PC-9 (cell line): ENCODE measurements at regions not wholly inside any gene's neighbourhood (a gene's known extent, or its start where the extent isn't known, plus 50 kb on each side); places are given as distances from the start of the nearest gene placed in this dataset.

ENCODE experiments used
- BruUV-seq: library from RNA; stranded (reverse); fragments of 400-500 nt; replicated peaks from 2 replicates; lab custom pipeline; 2021; lab: Mats Ljungman, UMichigan
- CTCF ChIA-PET: fragments of 300-600 bp; sonication (Branson Sonifier 250); formaldehyde crosslinking; loops from one replicate; lab custom pipeline; 2022; ENCODE audit warnings: antibody characterized with exemption; lab: Charles Lee
- POLR2A ChIA-PET: fragments of 300-600 bp; sonication (Branson Sonifier 250); formaldehyde crosslinking; loops from one replicate; lab custom pipeline; 2022; ENCODE audit warnings: antibody characterized with exemption; ENCODE audit not compliant: unreplicated experiment; lab: Charles Lee
- DNase-seq, 2 experiments: peaks; one replicate each; pipeline versions ENCODE4 v3.0.0 to v3.0.0-alpha.2; 2015 to 2022; ENCODE audit warnings: mixed read lengths in 1 of 2
- H2AFZ ChIP-seq: fragments of 200-600 bp; sonication (generic); 2 replicates; pipeline ENCODE4 v1.8.1; 2017; ENCODE audit warnings: antibody characterized with exemption
- H3F3A ChIP-seq: fragments of 200-600 bp; sonication (generic); 2 replicates; pipeline ENCODE4 v1.8.1; 2017; ENCODE audit warnings: antibody characterized with exemption, mild to moderate bottlenecking, low read depth; ENCODE audit not compliant: insufficient read depth
- H3K27ac ChIP-seq: fragments of 200-600 bp; sonication (generic); 2 replicates; pipeline ENCODE4 v1.6.1; 2016; ENCODE audit warnings: mixed run types
- H3K27me3 ChIP-seq: fragments of 200-600 bp; sonication (generic); 2 replicates; pipeline ENCODE4 v1.6.1; 2016; ENCODE audit warnings: low read depth, mixed run types; ENCODE audit not compliant: insufficient read depth
- H3K36me3 ChIP-seq: fragments of 200-600 bp; sonication (generic); 2 replicates; pipeline ENCODE4 v1.6.1; 2016; ENCODE audit warnings: low read depth, mixed run types
- H3K4me1 ChIP-seq: fragments of 200-600 bp; sonication (generic); replicated peaks from 2 replicates; pipeline ENCODE4 v1.6.1; 2016; ENCODE audit warnings: mixed run types; ENCODE audit not compliant: insufficient read depth
- H3K4me2 ChIP-seq: fragments of 200-600 bp; sonication (generic); 2 replicates; pipeline ENCODE4 v1.6.1; 2017; ENCODE audit warnings: mixed run types
- H3K4me3 ChIP-seq: fragments of 200-600 bp; sonication (generic); 2 replicates; pipeline ENCODE4 v1.6.1; 2016; ENCODE audit warnings: mixed run types
- H3K79me2 ChIP-seq: fragments of 200-600 bp; sonication (generic); 2 replicates; pipeline ENCODE4 v1.6.1; 2017; ENCODE audit warnings: low read depth, mixed run types
- H3K9me2 ChIP-seq: fragments of 200-600 bp; sonication (generic); 2 replicates; pipeline ENCODE4 v1.8.1; 2017; ENCODE audit warnings: mild to moderate bottlenecking; ENCODE audit not compliant: insufficient read depth
- H3K9me3 ChIP-seq: fragments of 200-600 bp; sonication (generic); 2 replicates; pipeline ENCODE4 v1.8.1; 2016; ENCODE audit warnings: low read depth; ENCODE audit not compliant: insufficient read depth
- H4K20me1 ChIP-seq: fragments of 200-600 bp; sonication (generic); 2 replicates; pipeline ENCODE4 v1.8.1; 2017; ENCODE audit not compliant: insufficient read depth
- EZH2 ChIP-seq: fragments of 200-600 bp; sonication (generic); IDR thresholded peaks from 2 replicates; pipeline ENCODE4 v1.8.0; 2017; ENCODE audit warnings: antibody characterized with exemption, low read depth
- intact Hi-C: fragments of 100-400 bp; cut with micrococcal nuclease; formaldehyde crosslinking; loops from one replicate; pipeline ENCODE4 v1.10.0; 2022; ENCODE audit not compliant: unreplicated experiment
- TF ChIP-seq, protein P1 (sequence below): fragments of 200-600 bp; sonication (generic); conservative IDR thresholded peaks from 2 replicates; pipeline ENCODE4 v1.6.1; 2017; ENCODE audit warnings: mixed run types, antibody characterized with exemption, mild to moderate bottlenecking, moderate library complexity

- H3K9me3 ChIP-seq, result no peaks in the 10 kb centered on the region
- TF ChIP-seq EZH2, result no peak
- TF ChIP-seq, protein P1, sequence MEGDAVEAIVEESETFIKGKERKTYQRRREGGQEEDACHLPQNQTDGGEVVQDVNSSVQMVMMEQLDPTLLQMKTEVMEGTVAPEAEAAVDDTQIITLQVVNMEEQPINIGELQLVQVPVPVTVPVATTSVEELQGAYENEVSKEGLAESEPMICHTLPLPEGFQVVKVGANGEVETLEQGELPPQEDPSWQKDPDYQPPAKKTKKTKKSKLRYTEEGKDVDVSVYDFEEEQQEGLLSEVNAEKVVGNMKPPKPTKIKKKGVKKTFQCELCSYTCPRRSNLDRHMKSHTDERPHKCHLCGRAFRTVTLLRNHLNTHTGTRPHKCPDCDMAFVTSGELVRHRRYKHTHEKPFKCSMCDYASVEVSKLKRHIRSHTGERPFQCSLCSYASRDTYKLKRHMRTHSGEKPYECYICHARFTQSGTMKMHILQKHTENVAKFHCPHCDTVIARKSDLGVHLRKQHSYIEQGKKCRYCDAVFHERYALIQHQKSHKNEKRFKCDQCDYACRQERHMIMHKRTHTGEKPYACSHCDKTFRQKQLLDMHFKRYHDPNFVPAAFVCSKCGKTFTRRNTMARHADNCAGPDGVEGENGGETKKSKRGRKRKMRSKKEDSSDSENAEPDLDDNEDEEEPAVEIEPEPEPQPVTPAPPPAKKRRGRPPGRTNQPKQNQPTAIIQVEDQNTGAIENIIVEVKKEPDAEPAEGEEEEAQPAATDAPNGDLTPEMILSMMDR, result no peak
- DNase-seq, result no peak
- BruUV-seq, result no TSS peak
- H3K27ac ChIP-seq, result no peak overlapping the region
- H3F3A ChIP-seq, result peaks cover 29% of the 10 kb centered on the region
- H3K79me2 ChIP-seq, result no peaks in the 10 kb centered on the region
- H2AFZ ChIP-seq, result no peak overlapping the region
- H4K20me1 ChIP-seq, result no peaks in the 10 kb centered on the region
- H3K27me3 ChIP-seq, result no peaks in the 10 kb centered on the region
- intact Hi-C loops, result no loop called here
- ChIA-PET CTCF (interaction anchor here (0.6 kb wide), 1 partner anchor 992 kb away, joined by 3 read pairs; no protein-coding TSS in a partner anchor), POLR2A (no interaction called here)
- H3K9me2 ChIP-seq, result no peaks in the 10 kb centered on the region
- no peak overlapping the region for H3K4me3 ChIP-seq
- no peaks in the 10 kb centered on the region for H3K36me3 ChIP-seq
- H3K4me1 ChIP-seq, result peaks cover 23% of the 10 kb centered on the region
- no peak overlapping the region for H3K4me2 ChIP-seq
These were observed 126.5 kb upstream of the DLG1 start for GRCh38 chr3:197424674-197425484.

DNA sequence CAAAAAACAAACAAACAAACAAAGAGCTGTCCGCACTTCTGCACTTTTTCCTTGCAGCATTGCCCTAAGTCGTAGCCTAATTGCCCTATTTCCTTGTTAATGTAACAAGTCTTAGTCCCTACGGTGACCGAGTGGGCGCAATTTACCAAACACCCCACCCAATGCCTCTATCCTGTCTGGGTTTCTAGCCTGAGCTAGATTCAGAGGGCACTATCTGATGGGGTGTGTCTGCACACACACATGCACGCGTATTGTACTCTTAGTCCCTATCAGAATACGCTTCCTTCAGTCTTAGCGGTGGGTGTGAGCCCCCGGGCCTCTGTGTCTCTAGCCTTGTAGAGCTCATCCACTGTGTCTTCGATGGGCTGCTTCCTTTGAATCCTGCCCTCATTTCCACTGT is 125.9 kb upstream of the DLG1 start:
- Histone ChIP-seq H3F3A (peaks cover 29% of the 10 kb centered on the region), H3K27me3 (no peaks in the 10 kb centered on the region), H3K4me1 (peaks cover 23% of the 10 kb centered on the region), H3K9me2 (no peaks in the 10 kb centered on the region), H2AFZ (no peak overlapping the region), H3K27ac (no peak overlapping the region), H3K4me3 (no peak overlapping the region), H3K79me2 (no peaks in the 10 kb centered on the region), H3K4me2 (no peak overlapping the region), H4K20me1 (no peaks in the 10 kb centered on the region), H3K9me3 (no peaks in the 10 kb centered on the region), H3K36me3 (no peaks in the 10 kb centered on the region)
- BruUV-seq, result no TSS peak
- no peak for TF ChIP-seq EZH2
- TF ChIP-seq, protein P1, result no peak
- ChIA-PET POLR2A (no interaction called here), CTCF (interaction anchor here (0.6 kb wide), 1 partner anchor 992 kb away, joined by 3 read pairs; no protein-coding TSS in a partner anchor)
- no peak for DNase-seq
- intact Hi-C loops, result no loop called here

DNA sequence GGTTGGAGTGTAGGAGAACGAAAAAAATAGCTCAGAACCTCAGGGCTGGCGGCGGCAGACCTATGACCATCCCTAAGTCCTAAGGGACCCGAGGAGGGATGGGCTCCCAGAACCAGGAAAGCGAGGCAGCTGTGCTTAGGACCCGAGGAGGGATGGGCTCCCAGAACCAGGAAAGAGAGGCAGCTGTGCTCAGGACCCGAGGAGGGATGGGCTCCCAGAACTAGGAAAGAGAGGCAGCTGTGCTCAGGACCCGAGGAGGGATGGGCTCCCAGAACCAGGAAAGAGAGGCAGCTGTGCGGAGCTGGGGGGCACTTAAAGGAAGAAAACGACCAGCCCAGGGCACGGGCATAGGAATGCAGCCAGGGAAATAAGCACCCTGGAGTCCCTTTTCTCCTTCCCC is 125.0 kb upstream of the DLG1 start:
- POLR2A ChIA-PET, result no interaction called here
- Histone ChIP-seq H3K27ac (no peak overlapping the region), H3K4me1 (peaks cover 23% of the 10 kb centered on the region), H3F3A (peaks cover 29% of the 10 kb centered on the region), H3K27me3 (no peaks in the 10 kb centered on the region), H3K4me3 (no peak overlapping the region), H3K4me2 (no peak overlapping the region), H2AFZ (no peak overlapping the region), H3K36me3 (no peaks in the 10 kb centered on the region), H3K9me3 (no peaks in the 10 kb centered on the region), H4K20me1 (no peaks in the 10 kb centered on the region), H3K9me2 (no peaks in the 10 kb centered on the region), H3K79me2 (no peaks in the 10 kb centered on the region)
- TF ChIP-seq, protein P1, result no peak
- no peak for TF ChIP-seq EZH2
- no TSS peak for BruUV-seq
- CTCF ChIA-PET, result interaction anchor here (0.7 kb wide), 1 partner anchor 522 kb away, joined by 3 read pairs; no protein-coding TSS in a partner anchor
- intact Hi-C loops, result loop anchor here (2.0 kb wide), 1 partner anchor 67 kb away; no protein-coding TSS in a partner anchor
- DNase-seq, result no peak
